ENCODE measurements at regions not wholly inside any gene's neighbourhood (a gene's known extent, or its start where the extent isn't known, plus 50 kb on each side); places are given as distances from the start of the nearest gene placed in this dataset.

- H3K9me3 ChIP-seq (ENCODE audit: control insufficient read depth, low read depth, low read length): no peaks in the 10 kb centered on the region
- no peak overlapping the region for H4K8ac ChIP-seq (replicated peaks; ENCODE audit: insufficient read length, low read depth, low read length)
Observed at GRCh38 chr18:30908381-30908780, 134.2 kb downstream of the DSC3 start.

More at GRCh38 chr18:30908381-30908780, 134.2 kb downstream of the DSC3 start:
- H3K4me3 Mint-ChIP-seq: no peak overlapping the region
- DNase-seq: no peak
- H2BK15ac ChIP-seq (ENCODE audit: low read depth, low read length): no peak overlapping the region
- H3T11ph ChIP-seq (ENCODE audit: low read length): no peak overlapping the region
- no peak overlapping the region for H3K9ac ChIP-seq (ENCODE audit: extremely low read depth, insufficient read length, low read length)
- H3K4me1 Mint-ChIP-seq: no peaks in the 10 kb centered on the region
- no peak overlapping the region for H4K91ac ChIP-seq (ENCODE audit: insufficient read length, low read depth, low read length)
- no peak overlapping the region for H3K14ac ChIP-seq (ENCODE audit: insufficient read depth, low read length)
- H3K27me3 Mint-ChIP-seq (ENCODE audit: low read depth): no peaks in the 10 kb centered on the region
- H2AFZ ChIP-seq (ENCODE audit: low read length): no peak overlapping the region
- WGBS (ENCODE audit: extremely low coverage, insufficient read length, low lambda C conversion rate): no CpG with 5 or more reads among the region's 1 CpG
- H3K4me1 ChIP-seq (ENCODE audit: insufficient read depth, low read length): peaks cover 2% of the 10 kb centered on the region; the same call in 1 of the 2 replicates
- H3K27me3 ChIP-seq (ENCODE audit: insufficient read depth, low read length): no peaks in the 10 kb centered on the region
- H3K79me1 ChIP-seq (ENCODE audit: insufficient read depth, low read depth, low read length, poor library complexity, severe bottlenecking): no peaks in the 10 kb centered on the region
- H3K27ac ChIP-seq (ENCODE audit: insufficient read length, low read depth, low read length): no peak overlapping the region
- H3K36me3 Mint-ChIP-seq (ENCODE audit: insufficient read depth in 1 of 3, low read depth in 3 of 3): no peaks in the 10 kb centered on the region
- H4K5ac ChIP-seq (ENCODE audit: insufficient read length, low read depth, low read length): no peak overlapping the region
- no peak overlapping the region for H3K56ac ChIP-seq (ENCODE audit: insufficient read length, low read depth, low read length)
- TF ChIP-seq CTCF (conservative IDR thresholded peaks at IDR 0.05): no peak
- H3K4ac ChIP-seq (ENCODE audit: low read depth, low read length): no peak overlapping the region
- H3K4me2 ChIP-seq (ENCODE audit: insufficient read depth, insufficient read length, low read length): no peak overlapping the region
- H3K27ac Mint-ChIP-seq: no peak overlapping the region
- H3K23me2 ChIP-seq (ENCODE audit: insufficient read length, low read depth, low read length, poor library complexity, severe bottlenecking): no peaks in the 10 kb centered on the region
- H3K18ac ChIP-seq (ENCODE audit: insufficient read length, low read depth, low read length): no peak overlapping the region
- no peak overlapping the region for H2BK20ac ChIP-seq (ENCODE audit: low read depth, low read length, poor library complexity, severe bottlenecking)
- no peak overlapping the region for H2BK5ac ChIP-seq (ENCODE audit: insufficient read length, low read length)
- no peaks in the 10 kb centered on the region for H3K9me3 Mint-ChIP-seq
- no peak overlapping the region for H3K23ac ChIP-seq (ENCODE audit: insufficient read length, low read depth, low read length)
- H2BK120ac ChIP-seq (ENCODE audit: low read depth, low read length, poor library complexity, severe bottlenecking): no peak overlapping the region
- no peak overlapping the region for H2AK5ac ChIP-seq (ENCODE audit: insufficient read length, low read length)
- no peaks in the 10 kb centered on the region for H4K20me1 ChIP-seq (ENCODE audit: control insufficient read depth, insufficient read depth, insufficient read length)
- H3K79me2 ChIP-seq (ENCODE audit: insufficient read depth, low read length): no peaks in the 10 kb centered on the region
- no peak overlapping the region for H2BK12ac ChIP-seq (ENCODE audit: insufficient read length, low read depth, low read length)
